DMS153 (cell line): ENCODE measurements at regions not wholly inside any gene's neighbourhood (a gene's known extent, or its start where the extent isn't known, plus 50 kb on each side); places are given as distances from the start of the nearest gene placed in this dataset.

ENCODE experiments used
- DNase-seq: peaks from one replicate; lab custom pipeline; 2025; lab: John Stamatoyannopoulos, UW

GRCh38 chr17:36816214-36816906, 120.9 kb upstream of the LHX1 start:
- DNase-seq: no peak

GRCh38 chr17:36816907-36817288, 120.4 kb upstream of the LHX1 start:
- no peak for DNase-seq

DNA sequence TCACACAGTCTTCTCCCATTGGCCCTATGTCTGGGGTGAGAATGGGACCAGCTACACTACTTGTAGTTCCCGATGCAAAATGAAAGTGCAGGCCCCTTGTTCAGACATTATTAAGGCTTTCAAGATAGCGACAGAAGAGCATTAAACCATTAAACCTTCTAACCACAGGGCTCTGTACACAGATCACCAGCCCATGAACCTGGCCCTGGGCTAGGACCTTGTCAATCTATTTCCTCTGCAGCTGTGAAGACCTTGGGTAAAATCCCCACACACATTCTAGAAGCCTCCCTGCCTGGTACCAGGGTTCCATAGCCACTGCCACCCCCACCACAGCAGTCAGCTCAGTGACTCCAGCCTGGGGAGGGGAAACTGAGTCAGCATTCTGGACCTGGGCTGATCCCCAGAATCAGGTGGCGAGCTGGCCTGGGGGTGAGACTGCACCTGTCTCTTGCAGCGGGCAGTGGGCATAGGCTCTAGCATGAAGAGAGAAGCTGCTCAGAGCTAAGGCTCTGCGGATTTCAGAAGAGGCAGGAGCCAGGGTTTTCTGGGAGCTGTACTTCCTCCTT, 119.7 kb upstream of the LHX1 start:
- no peak for DNase-seq

- no peak for DNase-seq
These were observed 119.0 kb upstream of the LHX1 start for GRCh38 chr17:36818134-36818825.

DNA sequence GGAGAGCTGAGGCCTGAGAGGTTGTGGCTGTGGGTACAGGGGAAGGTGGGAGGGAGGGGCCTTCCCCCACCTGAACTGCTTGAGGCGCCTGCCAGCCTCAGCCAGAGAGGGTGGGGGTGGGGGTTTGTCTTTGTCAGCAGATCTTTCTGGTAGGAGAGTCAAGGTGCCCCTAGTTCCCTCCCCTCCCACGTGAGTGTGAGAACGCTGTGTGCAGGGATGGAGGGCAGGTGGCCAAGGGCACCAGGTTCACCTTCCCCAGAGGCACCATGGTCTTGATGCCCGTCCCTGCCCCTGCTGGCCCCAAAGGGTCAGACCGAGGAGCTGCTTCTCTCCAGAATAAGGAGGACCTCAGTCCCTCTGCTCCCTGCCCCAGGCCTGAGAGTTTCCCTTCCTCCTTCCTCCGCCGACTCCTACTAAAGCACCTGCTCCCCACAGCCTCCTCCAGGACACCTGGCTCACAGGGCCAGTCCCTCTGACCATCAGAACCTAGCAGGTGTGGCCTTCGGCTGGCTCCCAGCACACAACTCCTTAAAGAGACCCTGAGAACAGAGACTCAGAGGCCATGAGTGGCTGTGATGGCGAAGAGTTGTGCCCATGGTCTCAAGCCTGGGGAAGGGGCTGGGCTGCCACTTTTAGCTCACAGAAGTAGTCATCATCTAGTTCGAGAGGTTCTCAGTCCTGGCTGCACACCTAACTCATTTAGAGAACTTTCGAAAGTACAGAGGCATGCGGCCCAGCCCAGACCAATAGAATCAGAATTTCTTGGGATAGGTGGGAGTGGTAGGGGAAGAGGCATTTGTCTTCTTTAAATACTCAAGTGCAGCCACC, 113.2 kb upstream of the LHX1 start:
- no peak for DNase-seq

- no peak for DNase-seq
These were observed 112.6 kb upstream of the LHX1 start for GRCh38 chr17:36824678-36825101.

GRCh38 chr17:36825113-36825512, 112.2 kb upstream of the LHX1 start:
- DNase-seq: no peak

DNA sequence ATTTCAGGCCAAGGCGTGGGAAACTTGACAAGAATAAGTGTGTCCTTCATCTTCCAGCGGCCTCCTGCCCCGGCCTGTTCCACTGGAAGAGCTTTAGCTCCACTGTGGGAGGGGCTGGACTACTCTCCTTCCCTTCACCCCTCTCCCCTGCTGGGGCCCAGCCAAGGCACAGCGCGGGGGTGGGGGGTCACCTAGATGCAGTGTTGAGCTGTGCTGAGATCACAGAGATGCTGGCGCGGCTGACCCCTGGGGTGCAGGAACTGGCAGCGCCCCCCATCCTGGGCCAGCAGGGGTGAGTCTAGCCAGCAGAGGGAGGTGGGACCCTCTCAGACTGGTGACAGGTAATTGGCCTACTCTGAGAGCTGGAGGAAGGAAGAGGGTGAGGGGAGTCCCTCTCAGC, 111.8 kb upstream of the LHX1 start:
- no peak for DNase-seq

DNA sequence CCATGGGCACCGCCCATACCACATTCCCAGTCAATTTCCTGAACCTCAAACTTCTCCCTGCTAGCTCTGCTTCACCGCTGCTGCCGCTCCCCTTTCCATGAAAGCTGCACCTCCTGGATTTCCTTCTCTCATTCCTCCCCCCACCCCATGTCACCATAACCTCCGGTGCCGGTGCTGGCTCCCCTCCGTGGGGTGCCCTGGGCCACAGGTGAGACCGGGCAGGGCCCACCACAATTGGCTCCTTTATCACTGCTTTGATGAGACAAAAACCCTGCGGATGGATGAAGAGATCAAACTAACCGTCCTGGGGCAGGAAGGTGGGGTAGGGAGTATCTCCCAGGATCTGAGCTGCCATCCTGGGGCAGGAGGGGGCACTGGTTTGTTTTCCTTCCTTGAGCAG, 111.3 kb upstream of the LHX1 start:
- no peak for DNase-seq

GRCh38 chr17:36827081-36827480, 110.2 kb upstream of the LHX1 start:
- DNase-seq: no peak

DNA sequence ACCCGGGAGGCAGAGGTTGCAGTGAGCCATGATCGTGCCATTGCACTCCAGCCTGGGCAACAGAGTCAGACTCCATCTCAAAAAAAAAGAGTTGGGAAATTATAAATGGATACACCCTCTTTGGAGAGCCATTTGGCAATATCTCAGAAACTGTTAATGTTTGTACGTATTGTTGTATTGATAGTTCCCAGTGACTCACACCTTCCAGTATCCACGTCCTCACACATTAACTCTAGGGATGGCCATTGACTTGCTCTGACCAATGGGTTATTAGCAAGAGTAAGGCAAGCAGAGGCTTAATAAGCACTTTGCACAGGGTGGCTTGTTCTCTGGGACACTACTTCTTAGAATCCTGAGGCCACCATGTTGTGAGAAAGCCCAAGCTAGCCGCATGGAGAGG, 107.6 kb upstream of the LHX1 start:
- no peak for DNase-seq

DNA sequence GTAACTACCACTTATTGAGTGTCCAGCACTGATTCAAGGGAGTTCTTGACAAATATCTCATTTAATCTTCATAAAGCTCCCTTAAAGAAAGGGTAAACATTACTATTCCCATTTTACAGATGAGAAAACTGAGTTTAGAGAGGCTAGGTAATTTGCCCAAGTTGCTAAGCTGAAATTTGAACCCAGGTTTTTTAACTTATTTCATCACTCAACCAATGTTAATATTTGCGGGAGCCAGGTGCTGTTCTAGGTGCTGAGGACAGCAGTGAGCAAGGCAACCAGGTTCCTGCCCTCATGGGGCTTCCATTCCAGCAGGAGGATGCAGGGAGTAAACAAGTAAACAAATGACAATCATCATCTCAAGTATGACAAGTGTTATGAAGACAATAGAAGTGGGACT, 104.0 kb upstream of the LHX1 start:
- DNase-seq: no peak

DNA sequence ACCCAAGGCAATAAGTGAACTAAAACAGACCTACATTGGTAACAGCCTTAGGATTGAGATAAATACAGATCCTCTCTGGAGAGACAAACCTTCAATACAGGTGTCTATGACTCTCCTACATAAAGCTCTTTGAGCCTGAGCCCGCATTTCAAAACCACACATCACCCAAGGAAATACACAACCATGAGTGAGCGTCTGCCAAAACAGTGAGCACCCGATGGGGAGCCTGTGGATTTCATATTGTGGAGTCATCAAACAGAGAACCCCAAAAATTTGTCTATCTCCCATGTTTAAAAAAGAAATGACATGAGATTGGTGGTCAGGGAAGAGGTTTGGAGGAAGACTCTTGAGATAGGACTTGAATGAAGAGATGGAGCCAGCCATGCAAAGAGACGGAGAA, 102.2 kb upstream of the LHX1 start:
- DNase-seq: no peak

DNA sequence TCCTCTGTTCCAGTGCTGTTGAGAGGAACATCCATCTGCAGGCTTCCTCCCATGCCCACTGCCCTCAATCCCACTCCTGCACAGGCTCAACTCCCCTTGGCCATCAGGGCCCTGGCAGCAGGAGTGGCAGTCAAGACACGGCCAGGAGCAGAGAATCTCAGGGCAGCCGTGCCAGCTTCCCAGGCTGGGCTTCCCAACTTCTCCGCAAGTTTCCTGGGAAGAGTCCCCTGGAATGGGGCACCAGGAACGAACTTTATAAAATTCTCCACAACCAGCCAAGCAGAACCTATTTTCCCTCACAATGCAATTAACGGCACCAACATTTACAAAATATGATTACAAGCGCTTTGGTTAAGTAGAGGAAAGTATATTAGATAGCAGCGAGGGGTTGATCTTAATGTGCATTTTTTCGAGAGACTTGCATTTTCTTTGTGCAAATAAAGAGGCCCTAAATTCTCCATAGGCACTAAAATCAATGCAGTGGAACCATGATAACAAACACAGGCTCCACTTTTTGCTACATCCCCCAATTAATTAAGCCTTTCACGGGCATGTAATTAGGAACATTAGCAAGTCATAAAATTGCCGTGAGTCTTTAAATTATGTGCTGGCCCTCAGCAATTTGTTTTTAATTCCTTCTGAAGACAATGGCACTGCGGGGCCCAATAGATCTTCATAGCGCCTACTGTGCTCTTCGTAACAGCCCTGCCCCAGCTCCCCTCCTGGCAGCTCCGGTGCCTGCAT, 99.9 kb upstream of the LHX1 start:
- no peak for DNase-seq

DNA sequence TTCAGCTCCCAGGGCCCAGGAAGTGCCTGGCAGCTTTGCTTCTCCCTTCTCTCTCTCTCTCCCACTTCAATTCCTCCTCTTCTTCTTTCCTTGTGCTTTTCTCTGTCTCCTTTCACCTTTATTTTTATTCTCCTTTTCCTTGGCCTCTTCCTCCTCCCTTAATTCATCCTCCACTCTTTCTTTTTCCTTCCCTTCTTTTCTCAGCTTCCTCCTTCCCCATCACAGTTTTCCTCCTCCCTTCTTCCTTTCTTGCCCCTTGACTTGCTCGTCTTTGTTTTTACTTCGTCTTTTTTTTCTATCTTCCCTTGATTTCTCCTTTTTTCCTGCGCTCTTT, 99.4 kb upstream of the LHX1 start:
- DNase-seq: no peak

GRCh38 chr17:36839256-36839655, 98.0 kb upstream of the LHX1 start:
- no peak for DNase-seq

GRCh38 chr17:36840796-36841195, 96.5 kb upstream of the LHX1 start:
- no peak for DNase-seq

DNA sequence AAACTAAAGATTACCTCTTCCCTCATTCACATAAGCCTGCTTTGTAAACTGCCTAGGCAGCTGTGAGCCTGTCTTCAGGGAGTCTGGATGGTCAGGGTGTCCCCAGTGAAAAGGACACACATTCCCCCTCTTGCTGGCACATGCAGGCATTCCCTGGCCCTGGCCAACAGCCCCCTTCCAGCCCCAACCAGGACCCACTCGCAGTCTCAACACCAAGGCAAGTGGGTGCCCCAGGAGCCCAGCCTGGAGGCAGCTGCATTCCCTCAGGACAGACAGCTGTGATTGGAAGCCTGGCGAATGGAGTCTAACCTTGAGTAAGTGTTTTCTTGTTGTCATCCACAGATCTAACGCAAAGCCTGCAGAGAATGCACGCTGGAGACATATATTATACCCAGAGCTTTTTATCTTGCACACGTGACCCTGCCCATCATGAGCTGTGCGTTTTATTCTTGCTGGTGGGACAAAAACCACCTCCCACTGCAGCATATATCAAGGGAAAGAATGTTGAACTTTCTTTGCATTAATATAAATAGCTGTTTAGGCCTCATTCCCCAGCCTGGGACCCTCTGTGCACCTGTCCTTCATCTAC, 95.0 kb upstream of the LHX1 start:
- DNase-seq: no peak

DNA sequence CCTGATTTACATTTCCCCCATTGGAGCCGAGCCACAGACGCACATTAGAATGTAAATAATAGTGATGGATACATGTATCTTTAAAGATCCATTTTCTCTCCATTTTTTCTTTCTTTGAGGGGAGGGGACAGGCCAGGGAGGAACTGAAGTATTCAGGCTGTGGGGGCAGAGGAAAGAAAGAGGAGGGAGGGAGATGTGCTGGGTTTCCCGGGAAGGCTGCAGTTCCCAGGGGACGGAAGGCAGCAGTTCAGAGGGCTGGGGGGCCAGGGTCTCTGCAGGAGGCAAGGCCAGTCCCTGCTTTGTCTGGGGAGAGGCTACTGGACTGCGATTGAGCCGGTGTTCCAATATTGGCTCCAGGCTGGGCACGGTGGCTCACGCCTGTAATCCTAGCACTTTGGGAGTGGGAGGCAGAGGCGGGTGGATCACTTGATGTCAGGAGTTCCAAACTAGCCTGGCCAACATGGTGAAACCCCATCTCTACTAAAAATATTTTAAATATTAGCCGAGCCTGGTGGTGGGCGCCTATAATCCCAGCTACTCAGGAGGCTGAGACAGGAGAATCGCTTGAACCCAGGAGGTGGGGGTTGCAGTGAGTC, 94.2 kb upstream of the LHX1 start:
- no peak for DNase-seq

DNA sequence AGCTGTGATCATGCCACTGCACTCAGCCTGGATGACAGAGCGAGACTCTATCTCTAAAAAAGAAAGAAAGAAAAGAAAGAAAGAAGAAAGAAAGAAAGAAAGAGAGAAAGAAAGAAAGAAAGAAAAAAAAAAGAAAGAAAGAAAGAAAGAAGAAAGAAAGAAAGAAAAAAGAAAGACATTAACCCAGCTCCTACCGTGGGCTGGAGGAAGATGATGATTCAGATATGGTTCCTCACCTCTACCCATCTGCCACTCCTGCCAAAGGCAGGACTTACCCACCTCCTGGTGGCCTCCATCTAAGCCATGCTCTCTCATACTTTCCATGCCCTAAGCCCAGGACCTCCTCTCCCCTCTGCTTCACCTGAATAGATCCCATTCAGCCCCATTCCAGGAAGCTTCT, 93.3 kb upstream of the LHX1 start:
- no peak for DNase-seq

DNA sequence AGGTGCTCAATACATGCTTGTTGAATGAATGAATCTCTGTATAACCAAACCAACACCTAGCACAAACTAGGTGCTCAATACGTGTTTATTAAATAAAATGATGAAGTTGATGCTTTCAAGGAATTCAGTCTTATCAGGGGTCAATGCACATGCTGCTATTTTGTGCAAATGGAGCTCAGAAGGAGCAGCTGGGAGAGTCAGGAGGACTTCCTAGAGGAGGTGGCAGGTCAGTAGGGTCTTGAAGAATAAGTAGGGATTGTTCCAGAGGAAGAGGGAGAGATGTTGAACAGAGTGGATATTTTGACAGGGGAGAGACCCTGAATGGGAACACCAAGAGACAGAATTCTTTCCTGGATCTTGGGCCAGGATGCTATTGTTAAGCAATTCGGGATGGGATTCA, 92.7 kb upstream of the LHX1 start:
- DNase-seq: no peak
